ENCODE measurements at regions not wholly inside any gene's neighbourhood (a gene's known extent, or its start where the extent isn't known, plus 50 kb on each side); places are given as distances from the start of the nearest gene placed in this dataset.
"Not testable (repeated sequence)": the region's sequence is repeated elsewhere in the genome, so short reads cannot be mapped to it uniquely, and the experiment has no call there.

GRCh38 chr7:156006876-156007275, 194.6 kb upstream of the SHH start:
- FAIRE-seq; H3K27me3 ChIP-seq (ENCODE audit: control insufficient read depth in 2 of 2, insufficient read depth in 2 of 2, low read length in 2 of 2); CTCF ChIA-PET; DNase-seq (ENCODE audit: low read depth, low spot score); H3K9me3 ChIP-seq (replicated peaks; ENCODE audit: control insufficient read depth, insufficient read depth, low read length); H3K27ac ChIP-seq (ENCODE audit: insufficient read depth, low read depth, low read length); H2AFZ ChIP-seq (ENCODE audit: low read depth, low read length); H3K79me2 ChIP-seq (ENCODE audit: control insufficient read depth, insufficient read depth, low read length); H3K4me1 ChIP-seq (ENCODE audit: control insufficient read depth, extremely low read depth, insufficient read depth, low read length); POLR2A ChIA-PET; BruUV-seq (replicated peaks); H4K20me1 ChIP-seq (replicated peaks; ENCODE audit: control insufficient read depth, extremely low read depth, insufficient read depth, low read length); H3K9me1 ChIP-seq (replicated peaks; ENCODE audit: control insufficient read depth, extremely low read depth, insufficient read depth, low read length); H3K4me2 ChIP-seq (ENCODE audit: insufficient read depth, low read length); intact Hi-C loops (cut with micrococcal nuclease); H3K9ac ChIP-seq (replicated peaks; ENCODE audit: extremely low read depth, insufficient read depth, low read length); H3K36me3 ChIP-seq (ENCODE audit: control insufficient read depth in 2 of 2, extremely low read depth in 1 of 2, insufficient read depth in 2 of 2, low read length in 2 of 2); dilution Hi-C loops (cut with MboI; ENCODE audit: extremely low pct_ligation_motif_present, low sequenced_read_pairs); H3K4me3 ChIP-seq (replicated peaks in 1 of 3; ENCODE audit: insufficient read depth in 1 of 3, low read depth in 1 of 3, low read length in 3 of 3): not testable (repeated sequence)

GRCh38 chr7:156006024-156006423, 193.8 kb upstream of the SHH start:
- ChIA-PET CTCF (no interaction called here), POLR2A (no interaction called here)
- Histone ChIP-seq H3K9me3 (replicated peaks; ENCODE audit: control insufficient read depth, insufficient read depth, low read length) (peaks cover 2% of the 10 kb centered on the region), H4K20me1 (replicated peaks; ENCODE audit: control insufficient read depth, extremely low read depth, insufficient read depth, low read length) (no peaks in the 10 kb centered on the region), H3K4me3 (replicated peaks in 1 of 3; ENCODE audit: insufficient read depth in 1 of 3, low read depth in 1 of 3, low read length in 3 of 3) (no peak overlapping the region), H3K9me1 (replicated peaks; ENCODE audit: control insufficient read depth, extremely low read depth, insufficient read depth, low read length) (no peaks in the 10 kb centered on the region), H3K79me2 (ENCODE audit: control insufficient read depth, insufficient read depth, low read length) (no peaks in the 10 kb centered on the region), H3K27ac (ENCODE audit: insufficient read depth, low read depth, low read length) (no peak overlapping the region), H3K27me3 (ENCODE audit: control insufficient read depth in 2 of 2, insufficient read depth in 2 of 2, low read length in 2 of 2) (no peaks in the 10 kb centered on the region), H3K4me1 (ENCODE audit: control insufficient read depth, extremely low read depth, insufficient read depth, low read length) (no peaks in the 10 kb centered on the region), H3K4me2 (ENCODE audit: insufficient read depth, low read length) (no peak overlapping the region), H3K36me3 (ENCODE audit: control insufficient read depth in 2 of 2, extremely low read depth in 1 of 2, insufficient read depth in 2 of 2, low read length in 2 of 2) (no peaks in the 10 kb centered on the region), H2AFZ (ENCODE audit: low read depth, low read length) (no peak overlapping the region), H3K9ac (replicated peaks; ENCODE audit: extremely low read depth, insufficient read depth, low read length) (no peak overlapping the region)
- FAIRE-seq (no peak), DNase-seq (ENCODE audit: low read depth, low spot score) (no peak)
- no peak for TF ChIP-seq POLR2A (IDR thresholded peaks at IDR 0.05; ENCODE audit: low read depth, low read length)
- no peak for TF ChIP-seq JUN (IDR thresholded peaks at IDR 0.05; ENCODE audit: borderline replicate concordance, insufficient read depth, insufficient read length, low read depth)
- TF ChIP-seq GATA2 (IDR thresholded peaks at IDR 0.05; ENCODE audit: insufficient read depth, insufficient read length, low read depth, low read length), result no peak
- no peak for TF ChIP-seq MYC (IDR thresholded peaks at IDR 0.05; ENCODE audit: low read depth, low read length)
- no peak for TF ChIP-seq MAX (IDR thresholded peaks at IDR 0.05; ENCODE audit: insufficient read depth, insufficient read length)
- TF ChIP-seq EZH2 (IDR thresholded peaks at IDR 0.05; ENCODE audit: borderline replicate concordance, low read depth, low read length, severe bottlenecking), result no peak
- no peak for TF ChIP-seq POLR2AphosphoS5 (IDR thresholded peaks at IDR 0.05; ENCODE audit: insufficient read depth, low read depth, low read length)
- no peak for TF ChIP-seq CTCF (IDR thresholded peaks at IDR 0.05; ENCODE audit: extremely low read depth in 1 of 2, insufficient read depth in 1 of 2, low read depth in 1 of 2, low read length in 2 of 2)
- TF ChIP-seq FOS (IDR thresholded peaks at IDR 0.05; ENCODE audit: borderline replicate concordance, insufficient read depth, low read length), result no peak
- dilution Hi-C loops (cut with MboI; ENCODE audit: extremely low pct_ligation_motif_present, low sequenced_read_pairs) (no loop called here), intact Hi-C loops (cut with micrococcal nuclease) (no loop called here)
- BruUV-seq (replicated peaks), result no TSS peak
